Tibial nerve (tissue), 3 donors: ENCODE measurements at regions not wholly inside any gene's neighbourhood (a gene's known extent, or its start where the extent isn't known, plus 50 kb on each side); places are given as distances from the start of the nearest gene placed in this dataset.

Source experiments
- POLR2A ChIP-seq, 2 donors: fragments of 450-650 bp; IDR thresholded peaks; one replicate each; pipeline ENCODE4 v1.6.1; 2017; ENCODE audit warnings: antibody characterized with exemption in 2 of 2, mild to moderate bottlenecking in 2 of 2, moderate library complexity in 2 of 2
- TF ChIP-seq, protein P1 (sequence below), 5 experiments: fragments of 200-600 bp in 3 of 5; fragments of 450-650 bp in 2 of 5; sonication (generic) in 3 of 5; IDR thresholded peaks; one replicate each; pipeline ENCODE4 v1.5.1; 2016 to 2019; ENCODE audit warnings: antibody characterized with exemption in 5 of 5, mild to moderate bottlenecking in 3 of 5, moderate library complexity in 2 of 5

DNA sequence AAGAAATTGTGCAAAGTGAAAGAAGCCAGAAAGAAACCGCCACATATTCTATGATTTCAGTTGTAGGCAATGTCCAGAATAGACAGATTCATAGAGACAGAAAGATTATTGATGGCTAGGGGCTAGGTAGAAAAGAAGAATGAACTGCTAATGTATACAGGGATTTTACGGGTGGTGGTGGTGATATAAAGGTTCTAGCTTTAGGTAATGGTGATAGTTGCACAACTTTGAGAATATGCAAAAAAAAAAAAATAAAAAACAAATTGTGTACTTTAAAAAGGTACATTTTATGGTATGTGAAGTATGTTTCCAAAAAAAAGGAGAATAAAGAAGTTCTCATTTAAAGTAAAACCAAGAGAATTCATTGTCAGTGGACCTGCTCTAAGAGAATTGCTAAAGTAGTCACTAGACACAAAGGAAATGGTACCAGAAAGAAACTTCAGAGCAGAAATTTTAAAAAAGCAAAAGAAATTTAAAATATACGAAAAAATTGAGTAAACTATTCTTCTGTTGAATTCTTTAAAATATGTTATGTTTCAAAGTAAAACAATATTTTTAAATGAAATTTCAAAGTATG is 680.1 kb downstream of the UQCRFS1 start:
- TF ChIP-seq POLR2A (IDR thresholded peaks at IDR 0.05): no peak
- TF ChIP-seq, protein P1, sequence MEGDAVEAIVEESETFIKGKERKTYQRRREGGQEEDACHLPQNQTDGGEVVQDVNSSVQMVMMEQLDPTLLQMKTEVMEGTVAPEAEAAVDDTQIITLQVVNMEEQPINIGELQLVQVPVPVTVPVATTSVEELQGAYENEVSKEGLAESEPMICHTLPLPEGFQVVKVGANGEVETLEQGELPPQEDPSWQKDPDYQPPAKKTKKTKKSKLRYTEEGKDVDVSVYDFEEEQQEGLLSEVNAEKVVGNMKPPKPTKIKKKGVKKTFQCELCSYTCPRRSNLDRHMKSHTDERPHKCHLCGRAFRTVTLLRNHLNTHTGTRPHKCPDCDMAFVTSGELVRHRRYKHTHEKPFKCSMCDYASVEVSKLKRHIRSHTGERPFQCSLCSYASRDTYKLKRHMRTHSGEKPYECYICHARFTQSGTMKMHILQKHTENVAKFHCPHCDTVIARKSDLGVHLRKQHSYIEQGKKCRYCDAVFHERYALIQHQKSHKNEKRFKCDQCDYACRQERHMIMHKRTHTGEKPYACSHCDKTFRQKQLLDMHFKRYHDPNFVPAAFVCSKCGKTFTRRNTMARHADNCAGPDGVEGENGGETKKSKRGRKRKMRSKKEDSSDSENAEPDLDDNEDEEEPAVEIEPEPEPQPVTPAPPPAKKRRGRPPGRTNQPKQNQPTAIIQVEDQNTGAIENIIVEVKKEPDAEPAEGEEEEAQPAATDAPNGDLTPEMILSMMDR (IDR thresholded peaks at IDR 0.05): no peak
